Esophagus mucosa (tissue), 1 donor: ENCODE measurements at regions not wholly inside any gene's neighbourhood (a gene's known extent, or its start where the extent isn't known, plus 50 kb on each side); places are given as distances from the start of the nearest gene placed in this dataset.

Experiments
- ATAC-seq: fragments of 200-7000 bp; cut with Tn5 transposase; one replicate; pipeline ENCODE4 v1.9.1; 2020
- donor health status: DM: yes; HTN: yes; CAD: no.

DNA sequence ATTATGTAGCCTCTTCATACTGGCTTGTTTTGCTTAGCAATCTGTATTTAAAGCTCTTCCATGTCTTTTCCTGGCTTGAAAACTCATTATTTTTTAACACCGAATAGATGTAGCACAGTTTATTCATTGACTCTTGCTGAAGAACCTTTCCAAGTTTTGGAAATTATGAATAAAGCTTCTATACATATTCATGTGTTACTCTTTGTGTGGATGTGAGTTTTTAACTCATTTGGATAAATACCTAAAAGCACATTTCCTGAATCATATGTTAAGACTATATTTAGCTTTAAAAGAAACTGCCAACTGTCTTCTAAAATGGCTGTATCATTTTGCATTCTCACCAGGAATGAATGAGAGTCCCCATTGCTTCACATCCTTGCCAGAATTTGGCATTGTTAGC is 2061.7 kb upstream of the AGA start:
- no peak for ATAC-seq

DNA sequence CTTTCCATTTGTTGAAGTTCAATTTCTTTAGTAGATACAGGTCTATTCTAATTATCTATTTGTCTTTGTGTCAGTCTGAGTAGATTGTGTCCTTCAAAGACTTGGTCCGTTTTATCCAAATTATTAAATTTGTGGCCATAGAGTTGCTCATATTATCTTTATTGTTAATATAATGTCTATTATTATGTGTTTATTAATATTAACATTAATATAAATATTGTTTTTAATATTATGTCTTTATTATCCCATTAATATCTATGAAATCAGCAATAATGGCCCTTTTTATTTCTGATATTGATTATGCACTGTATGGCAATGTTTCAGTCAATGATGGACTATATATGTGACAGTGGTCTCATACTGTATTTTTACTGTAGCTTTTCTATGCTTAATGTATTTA is 2067.3 kb upstream of the AGA start:
- no peak for ATAC-seq

DNA sequence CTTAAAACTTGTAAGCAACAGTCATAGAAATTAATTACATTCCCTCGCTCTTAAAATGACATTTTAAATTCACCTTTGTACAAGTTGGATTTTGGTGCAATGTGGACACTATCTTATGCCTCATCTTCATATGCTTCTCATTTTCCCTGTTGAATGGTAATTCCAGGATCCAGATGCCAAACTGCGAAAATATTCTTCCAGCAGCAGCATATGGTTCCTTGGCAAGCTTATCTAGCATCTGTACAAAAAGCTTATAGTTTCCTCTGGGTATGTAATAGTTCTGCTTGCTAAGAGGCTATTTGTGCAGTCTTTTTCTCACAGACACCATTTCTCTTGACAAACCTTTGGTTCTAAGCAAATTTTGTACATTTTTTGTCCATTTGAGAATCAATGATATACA is 2079.7 kb upstream of the AGA start:
- ATAC-seq, result no peak

DNA sequence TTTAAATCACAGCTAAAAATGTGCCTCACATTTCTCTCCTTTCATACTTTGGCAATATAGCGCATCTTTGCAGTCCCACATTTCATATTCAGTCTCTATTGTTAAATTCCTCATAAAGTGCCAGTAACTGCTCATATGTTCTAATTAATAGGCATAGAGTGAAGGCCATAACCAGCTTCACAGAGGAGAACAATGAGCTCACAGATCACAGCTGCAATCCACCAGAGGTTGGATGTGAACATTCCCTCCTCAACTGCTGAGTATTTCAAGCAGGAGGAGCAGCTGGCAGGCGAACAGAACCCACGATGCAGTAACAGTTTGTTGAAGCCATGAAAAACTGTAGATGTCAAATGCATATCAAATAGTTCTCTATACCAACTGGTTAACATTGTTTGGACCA is 2088.7 kb upstream of the AGA start:
- ATAC-seq, result no peak

DNA sequence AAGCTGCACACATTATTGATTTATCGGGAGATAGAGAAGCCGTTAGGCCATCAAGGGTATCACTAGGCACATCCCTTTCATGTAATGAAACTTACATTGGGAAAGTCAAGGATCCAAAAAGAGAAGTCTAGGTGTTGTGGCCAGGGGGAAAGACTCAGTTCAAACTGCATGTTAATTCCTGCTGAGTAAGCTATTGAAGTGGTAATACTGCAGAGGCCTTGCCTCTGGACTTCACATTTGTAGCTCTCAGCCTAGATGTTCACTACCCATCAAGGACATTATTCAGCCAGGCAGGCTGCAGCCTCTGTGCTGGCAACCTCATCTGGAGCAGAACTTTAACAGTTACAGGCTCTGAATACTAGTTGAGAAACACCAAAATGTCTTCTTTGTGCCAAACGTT is 2094.5 kb upstream of the AGA start:
- ATAC-seq, result no peak

DNA sequence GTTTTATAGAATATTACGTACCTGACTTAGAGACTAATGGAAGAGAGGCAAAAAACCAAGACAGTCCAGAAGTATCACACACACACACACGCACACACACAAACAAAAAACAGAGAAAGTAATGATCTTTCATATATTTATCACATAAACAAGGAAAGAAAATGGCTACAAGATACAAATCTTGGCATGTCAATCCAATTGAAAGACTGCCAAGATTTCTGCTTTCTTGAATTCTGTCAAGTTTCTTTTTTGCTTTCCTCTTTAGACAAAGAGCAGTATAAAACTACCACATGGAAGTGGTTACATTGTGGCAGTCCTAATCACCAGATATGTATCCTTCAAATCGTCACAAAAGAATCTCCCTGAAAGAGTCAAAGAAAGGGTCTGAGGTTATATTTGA is 2097.4 kb upstream of the AGA start:
- ATAC-seq, result no peak

DNA sequence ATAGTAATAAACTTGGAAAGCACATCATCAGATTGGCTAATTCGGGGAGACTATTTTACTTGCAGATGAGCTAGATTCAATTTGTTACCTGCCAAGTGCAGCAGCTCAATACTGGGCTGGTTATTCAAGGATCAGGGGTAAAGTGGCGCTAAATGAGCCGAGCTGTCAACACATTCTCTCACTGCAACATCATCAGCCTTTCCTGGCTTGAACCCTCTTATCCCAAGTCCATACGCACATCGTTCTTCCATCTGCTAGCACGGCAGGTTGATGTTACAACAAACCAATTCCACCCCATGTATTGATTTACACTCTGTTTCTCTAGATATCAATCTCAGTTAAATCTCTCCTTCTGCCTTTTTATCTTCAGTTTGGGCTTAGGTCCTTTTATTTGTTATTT is 2101.5 kb upstream of the AGA start:
- ATAC-seq, result no peak

DNA sequence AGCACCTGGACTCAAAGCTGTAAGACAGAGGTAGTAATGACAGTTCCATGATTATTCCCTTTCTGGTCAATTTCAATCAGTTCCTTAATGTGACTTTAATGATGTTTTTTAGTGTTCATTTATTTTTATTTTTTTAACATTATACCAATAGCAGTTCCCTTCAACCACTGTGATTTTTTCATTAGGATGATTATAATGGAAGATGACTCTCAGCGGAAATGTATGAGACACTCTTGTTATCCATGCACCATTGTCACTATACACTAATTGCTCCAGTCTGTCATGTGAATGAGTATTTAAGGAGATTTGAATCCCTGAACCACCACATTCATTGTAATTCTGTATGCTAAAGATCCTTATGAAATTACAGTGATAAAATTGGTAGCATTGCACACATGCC is 2102.3 kb upstream of the AGA start:
- no peak for ATAC-seq

DNA sequence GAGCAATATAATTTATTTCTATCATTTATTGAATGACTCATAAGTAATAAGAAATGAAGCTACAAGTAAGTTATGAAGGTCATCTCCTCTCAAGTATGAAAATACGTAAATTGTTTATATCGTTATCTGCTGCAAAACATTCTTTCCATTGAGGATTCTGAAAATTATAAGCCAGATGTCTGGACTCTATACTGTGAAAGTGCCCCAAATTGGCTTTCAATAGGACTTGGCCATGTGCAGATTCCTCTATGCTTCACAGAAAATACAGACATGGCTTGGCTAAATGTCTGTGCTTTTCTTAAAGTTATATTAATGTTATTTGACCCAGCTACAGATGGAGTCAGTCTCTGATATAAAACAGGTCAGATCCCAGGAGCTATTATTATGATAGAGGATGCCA is 2109.9 kb upstream of the AGA start:
- ATAC-seq, result no peak

DNA sequence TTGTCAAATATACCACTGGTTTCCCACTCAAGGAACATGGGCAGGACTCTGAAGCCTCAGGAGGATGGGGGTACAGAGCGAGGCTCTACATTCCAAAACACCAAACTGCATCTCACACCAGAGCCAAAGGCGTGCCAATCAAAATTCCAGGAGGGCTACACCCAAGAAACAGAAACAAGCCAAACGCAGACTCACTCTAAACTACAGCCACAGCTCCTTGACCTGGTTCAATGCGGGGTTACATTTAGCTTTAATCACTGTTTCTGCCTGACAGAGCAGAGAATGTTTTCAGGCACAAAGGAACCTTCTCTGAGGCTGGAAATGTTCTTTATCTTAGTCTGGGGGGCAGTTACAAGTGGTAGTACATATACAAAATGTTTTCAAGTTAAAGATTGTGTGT is 2121.5 kb upstream of the AGA start:
- no peak for ATAC-seq

DNA sequence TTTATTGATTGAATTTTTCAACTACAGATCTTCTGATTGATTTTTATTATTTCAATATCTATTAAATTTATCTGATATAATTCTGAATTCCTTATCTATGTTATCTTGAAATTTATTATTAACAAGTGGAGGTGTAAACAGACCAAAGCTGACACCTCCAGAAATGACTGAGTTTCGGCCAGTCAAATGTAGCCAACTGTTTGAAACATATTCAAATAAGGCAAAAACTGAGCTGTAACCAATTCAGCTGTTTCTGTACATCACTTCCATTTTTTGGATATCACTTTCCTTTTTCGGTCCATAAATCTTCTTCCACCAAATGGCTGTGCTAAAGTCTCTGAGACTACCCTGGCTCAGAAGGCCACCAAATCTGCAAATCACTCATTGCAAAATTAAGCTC is 2127.3 kb upstream of the AGA start:
- ATAC-seq, result no peak

DNA sequence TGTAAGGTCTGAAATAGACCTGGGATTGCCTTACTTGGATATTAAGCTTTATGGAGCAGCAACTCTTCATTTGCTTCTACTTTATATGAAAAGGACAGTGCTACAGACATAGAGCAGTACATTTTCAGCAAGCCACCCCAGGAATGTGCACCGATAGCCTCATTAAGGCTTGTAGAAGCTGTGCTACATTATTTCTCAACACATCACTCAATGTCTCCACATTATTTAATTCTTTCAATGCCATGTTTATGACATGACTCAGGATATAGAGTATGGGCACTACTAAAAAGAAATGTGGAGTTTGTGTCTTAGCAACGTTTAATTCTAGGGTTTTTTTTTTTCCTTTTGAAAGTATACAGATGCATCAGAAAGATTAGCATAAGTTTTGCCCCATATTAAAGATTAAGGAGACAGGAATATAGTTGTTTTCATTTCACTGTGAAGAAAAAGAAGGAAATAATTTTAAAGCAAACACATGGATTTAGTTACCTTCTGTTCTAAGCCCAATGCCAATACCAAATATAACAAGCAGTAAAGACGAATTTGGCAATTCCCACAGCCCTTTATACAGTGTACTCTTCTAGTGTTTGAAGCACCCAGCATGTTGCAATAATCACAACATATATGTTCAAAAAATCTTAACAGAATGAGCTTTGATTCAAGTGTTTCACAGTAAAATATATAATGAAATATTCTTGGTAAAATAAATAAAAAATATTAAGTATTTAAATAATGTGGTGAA is 2140.1 kb upstream of the AGA start:
- ATAC-seq, result no peak

DNA sequence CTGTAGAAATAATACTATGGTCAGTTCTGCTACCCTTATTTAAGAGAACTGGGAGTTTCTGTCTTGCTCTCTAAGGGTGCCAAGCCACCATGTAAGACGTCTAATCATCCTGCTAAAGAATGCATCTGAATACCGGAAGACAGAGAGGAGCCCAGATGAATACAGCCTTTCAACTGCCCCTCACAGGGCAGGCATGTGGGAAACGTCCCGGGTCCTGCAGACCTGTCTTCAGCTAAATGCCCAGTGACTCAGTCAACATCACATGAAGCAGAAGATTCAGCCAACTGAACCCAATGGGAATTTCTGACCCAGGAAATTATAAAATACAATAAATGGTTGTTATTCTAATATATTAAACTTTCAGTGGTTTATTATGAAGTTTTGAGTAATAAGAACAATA is 2141.0 kb upstream of the AGA start:
- ATAC-seq, result no peak

DNA sequence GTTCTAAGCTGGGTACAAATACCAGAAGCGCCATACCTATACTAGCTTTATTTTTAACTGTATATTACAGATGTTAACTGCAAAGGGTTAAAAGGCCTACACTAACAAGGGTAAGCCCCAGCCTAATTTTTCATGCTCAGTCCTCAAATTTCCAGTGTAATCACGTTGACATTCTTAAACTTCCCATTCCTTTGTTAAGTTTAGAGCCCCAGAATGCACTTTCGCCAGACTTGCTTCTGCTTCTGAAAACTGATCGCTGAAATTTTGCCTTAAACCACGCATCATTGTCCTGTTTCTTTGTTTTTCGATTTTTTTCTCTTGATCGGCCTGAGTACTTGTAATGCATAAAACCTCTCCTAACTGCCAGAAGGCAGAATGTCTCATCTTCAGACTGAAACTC is 2141.9 kb upstream of the AGA start:
- no peak for ATAC-seq

DNA sequence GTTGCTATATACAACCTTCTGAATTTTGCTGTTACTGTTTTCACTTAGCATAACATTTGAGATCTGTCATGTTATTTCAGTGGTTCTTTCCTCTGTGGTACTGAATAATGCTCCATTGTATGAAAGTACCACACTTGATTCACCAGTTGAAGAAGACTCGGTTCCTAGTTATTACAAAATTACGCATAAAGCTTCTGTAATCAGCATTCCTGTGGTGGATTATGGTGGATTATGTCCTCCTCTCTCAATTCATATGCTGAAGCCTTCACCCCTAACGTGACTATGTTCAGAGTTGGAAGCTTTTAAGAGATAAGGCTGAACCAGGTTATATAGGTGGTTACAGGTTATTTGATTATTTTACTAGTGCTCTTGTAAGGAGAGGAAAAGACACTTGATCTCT is 2143.5 kb upstream of the AGA start:
- ATAC-seq, result no peak

DNA sequence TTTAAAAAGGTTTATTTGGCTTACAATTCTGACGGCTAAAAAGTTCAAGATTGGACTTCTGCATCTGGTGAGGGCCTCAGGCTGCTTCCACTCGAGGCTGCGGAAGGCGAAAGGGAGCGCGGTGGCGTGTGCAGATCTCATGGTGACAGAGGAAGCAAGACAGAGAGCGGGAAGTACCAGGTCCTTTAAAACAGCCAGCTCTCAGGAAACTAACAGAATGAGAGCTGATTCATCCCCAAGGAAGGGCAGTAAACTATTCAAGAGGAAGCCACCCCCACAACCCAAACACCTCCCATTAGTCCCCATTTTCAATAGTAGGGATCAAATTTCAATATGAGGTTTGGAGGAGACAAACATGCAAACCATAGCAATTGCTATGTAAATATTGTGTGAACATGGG is 2144.2 kb upstream of the AGA start:
- no peak for ATAC-seq

DNA sequence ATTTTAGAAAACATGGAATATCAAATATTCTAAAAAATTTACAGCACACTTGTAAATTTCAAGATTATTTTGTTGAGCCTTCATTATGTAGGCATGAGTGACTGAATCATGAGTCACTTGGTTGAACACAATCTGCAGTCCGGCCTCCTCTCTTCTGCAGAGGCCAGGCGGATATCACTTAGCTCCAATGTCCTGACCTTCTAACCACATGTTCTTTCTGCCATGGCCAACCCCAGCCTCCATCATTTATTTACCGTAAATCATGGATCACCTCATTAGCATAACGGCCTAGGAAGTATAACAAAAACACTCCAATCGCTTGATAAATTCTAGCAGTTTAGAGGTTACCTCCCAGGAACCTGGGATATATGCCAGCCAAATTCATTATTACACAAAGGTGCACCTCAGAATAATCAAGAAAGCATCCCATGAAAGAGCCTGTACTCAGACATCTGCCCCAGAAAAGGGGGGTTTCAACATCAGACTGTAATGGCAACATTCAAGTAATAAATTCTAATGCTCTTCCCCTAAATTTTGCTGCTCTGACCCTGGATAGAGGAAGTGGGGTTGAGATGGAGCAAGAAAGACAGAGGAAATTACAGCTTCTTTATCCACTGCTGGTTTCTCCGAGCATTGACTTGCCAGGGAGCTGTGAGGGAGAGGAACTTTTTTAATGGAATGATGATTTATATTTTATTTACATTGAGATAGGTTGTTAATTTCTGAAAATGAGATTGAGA is 2153.6 kb upstream of the AGA start:
- no peak for ATAC-seq

DNA sequence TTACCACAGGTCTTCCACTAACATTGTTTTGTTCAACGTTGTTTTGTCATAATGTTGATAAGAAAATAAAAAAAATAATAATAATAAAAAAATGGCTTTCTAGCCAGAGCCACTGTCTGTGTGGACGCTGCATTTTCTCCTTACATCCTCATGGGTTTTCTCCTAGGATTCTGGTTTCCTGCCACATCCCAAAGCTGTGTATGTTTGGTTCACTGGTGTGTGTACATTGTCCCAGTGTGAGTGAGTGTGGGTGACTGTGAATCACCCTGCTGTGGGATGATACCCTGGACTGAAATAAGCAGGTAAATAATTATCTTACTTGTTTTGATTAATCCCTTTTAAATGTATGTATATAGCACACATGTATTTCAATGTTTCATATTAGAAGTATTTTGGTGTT is 2154.4 kb upstream of the AGA start:
- no peak for ATAC-seq

DNA sequence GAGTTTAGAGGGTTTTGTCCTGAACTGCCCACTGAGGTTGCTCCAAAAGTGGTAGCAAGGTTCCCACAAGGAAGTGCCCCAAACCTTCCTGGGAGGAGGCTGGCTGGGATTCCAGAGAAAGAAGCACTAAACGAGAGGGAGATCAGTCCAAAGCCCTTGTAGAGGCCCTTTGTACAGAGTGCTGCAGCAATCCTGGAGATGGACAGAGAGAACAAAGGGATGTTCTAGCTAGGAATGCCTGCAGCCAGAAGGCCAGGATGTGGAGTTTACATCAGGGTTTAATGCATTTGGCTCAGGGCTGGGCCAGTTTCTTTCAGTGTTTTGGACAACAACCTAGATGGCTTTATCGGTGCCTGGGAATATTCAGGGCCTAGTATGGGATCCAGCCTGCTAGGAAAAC is 2155.1 kb upstream of the AGA start:
- no peak for ATAC-seq

DNA sequence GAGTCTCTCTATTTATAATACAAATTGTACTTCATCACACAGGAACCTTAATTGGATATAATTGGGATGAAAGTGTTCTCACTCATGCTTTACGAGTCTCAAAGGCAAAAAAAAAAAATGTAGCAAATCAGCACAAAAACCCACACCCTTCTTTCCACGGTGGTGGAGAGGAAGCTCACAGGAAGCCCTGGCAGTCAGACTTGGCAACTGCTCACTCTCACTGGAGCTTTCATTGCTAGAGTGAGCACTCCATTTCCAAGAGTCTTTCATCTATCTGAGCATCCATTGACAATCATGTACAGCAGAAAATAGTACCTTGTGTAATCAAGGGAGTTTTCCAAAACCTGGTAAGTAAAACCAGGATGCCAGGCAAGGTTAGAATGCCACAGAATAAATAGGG is 2159.4 kb upstream of the AGA start:
- no peak for ATAC-seq

DNA sequence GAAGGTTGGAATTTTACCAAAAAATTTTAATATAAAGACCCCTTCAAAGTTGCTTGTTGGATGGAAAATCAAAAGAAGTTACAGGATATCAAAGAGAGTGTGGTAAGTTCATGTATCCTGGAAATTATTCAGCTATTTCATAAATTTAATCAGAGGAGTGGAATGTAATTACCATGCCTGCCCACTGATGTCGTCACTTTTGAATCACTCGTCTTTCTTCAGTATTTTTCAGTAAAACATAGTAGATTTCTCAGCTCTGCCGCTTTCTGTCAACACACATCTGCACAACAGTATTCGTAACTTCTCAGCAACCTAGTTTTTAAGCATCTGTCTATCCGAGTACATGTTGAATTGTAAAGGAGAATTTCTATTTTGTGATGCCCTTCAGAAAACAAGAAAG is 2163.0 kb upstream of the AGA start:
- ATAC-seq, result no peak

DNA sequence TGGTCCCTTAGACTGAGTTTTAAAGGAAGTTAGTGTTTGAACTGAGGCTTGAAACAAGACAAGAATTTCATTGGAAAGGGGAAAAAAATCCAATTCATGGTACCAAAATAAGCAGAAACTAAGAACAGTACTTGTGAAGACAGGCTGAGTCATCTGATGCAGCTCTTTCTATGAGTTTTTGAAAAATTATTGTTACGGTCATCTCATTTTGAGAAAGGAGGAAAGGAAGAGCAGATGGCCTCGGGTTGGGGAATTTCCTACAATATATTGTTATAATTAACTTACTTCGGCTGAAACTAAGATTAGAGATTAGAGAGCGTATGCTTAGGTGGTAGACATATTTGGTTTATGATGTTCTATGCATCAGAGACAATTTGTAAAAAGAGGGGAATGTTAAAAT is 2164.8 kb upstream of the AGA start:
- no peak for ATAC-seq

DNA sequence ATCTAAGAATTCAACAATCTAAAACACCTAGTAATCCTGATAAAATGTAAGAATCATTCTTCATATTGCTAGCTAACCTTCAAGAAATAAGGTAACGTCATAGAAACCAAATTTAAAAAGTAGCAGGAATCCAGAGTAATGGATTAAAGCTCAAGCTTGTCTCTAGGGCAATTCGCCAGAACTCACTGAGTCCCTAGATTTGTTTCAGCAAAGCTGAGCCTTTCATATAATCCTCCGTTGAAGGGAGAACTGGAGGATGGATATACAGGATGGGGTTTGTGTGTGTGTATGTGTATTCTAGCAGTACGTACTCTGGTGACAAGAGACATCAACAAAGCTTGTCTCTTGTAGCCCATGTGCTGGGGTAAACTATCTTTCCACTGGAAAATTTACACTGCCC is 2173.5 kb upstream of the AGA start:
- ATAC-seq, result no peak

DNA sequence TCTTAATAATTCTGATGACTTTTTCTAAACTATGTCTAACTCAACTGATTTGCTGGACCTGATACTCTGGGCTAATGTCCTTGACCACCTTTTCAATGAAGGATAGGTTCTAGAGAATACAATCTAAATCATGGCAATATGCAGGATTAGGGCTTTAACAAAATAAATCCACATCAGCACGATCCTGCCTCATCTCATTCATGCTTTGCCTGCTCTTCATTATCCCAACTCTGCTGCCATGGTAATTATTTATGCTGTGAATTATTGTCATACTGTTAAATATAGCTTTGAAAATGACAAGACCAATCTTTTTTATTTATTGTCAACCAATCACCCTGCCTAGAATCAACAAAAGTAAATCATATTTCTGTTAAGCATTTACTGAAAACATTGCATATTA is 2176.7 kb upstream of the AGA start:
- no peak for ATAC-seq

DNA sequence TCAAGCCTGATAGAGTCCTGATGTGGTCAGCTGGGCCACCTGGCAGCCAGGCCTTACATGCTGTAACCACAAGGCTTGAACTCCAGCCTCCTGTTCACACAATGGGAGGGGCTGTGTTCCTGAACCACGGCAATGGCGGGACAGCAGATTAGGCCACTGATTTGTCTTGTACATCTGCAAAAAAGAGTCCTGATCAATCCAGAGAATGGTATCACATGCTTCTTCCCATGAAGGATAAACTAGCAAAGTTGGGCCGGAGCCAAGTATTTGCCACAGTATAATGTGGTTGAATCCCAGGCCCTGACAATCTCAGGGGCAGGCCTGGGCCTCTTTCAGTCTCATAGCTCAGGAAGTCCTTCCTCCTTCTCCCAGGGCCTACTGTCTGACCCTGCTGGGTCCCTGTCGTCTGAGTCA is 2182.5 kb upstream of the AGA start:
- ATAC-seq, result no peak
